ENCODE measurements at regions not wholly inside any gene's neighbourhood (a gene's known extent, or its start where the extent isn't known, plus 50 kb on each side); places are given as distances from the start of the nearest gene placed in this dataset.

DNA sequence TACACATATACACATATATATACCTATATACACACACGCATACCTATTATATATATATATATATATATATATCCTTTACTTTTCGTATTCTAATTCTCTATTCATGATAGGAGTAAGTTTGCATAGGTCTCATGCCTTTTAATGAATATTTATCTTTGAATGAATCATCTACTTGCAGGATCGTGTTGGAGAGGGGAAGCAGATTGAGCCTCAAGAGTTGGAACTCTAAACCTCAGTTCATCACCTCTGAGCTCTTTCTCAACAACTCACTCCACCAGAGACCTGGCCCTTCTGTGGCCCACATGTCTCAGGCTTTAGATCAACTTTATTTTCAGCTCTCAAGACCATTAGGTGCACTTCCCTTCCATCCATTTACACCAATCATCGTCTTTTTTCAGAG, 490.4 kb upstream of the ID2 start:
- TF ChIP-seq ZNF792 (tag by site-specific recombination; IDR thresholded peaks at IDR 0.05) (no peak), ZFP3 (tag by site-specific recombination; IDR thresholded peaks at IDR 0.05; ENCODE audit: low read depth) (no peak)
